Hematopoietic multipotent progenitor cell treated with erythropoietin and hydrocortisone succinate and interleukin-3 and kit ligand, for 6 days (in vitro differentiated cells): ENCODE measurements at regions not wholly inside any gene's neighbourhood (a gene's known extent, or its start where the extent isn't known, plus 50 kb on each side); places are given as distances from the start of the nearest gene placed in this dataset.
A peak's percentile ranks its signal among the peaks of the same experiment; 100 is the strongest.
"Not testable (repeated sequence)": the region's sequence is repeated elsewhere in the genome, so short reads cannot be mapped to it uniquely, and the experiment has no call there.

ENCODE experiments used
- DNase-seq: peaks from one replicate; pipeline ENCODE4 v3.0.0-alpha.2; 2015

DNA sequence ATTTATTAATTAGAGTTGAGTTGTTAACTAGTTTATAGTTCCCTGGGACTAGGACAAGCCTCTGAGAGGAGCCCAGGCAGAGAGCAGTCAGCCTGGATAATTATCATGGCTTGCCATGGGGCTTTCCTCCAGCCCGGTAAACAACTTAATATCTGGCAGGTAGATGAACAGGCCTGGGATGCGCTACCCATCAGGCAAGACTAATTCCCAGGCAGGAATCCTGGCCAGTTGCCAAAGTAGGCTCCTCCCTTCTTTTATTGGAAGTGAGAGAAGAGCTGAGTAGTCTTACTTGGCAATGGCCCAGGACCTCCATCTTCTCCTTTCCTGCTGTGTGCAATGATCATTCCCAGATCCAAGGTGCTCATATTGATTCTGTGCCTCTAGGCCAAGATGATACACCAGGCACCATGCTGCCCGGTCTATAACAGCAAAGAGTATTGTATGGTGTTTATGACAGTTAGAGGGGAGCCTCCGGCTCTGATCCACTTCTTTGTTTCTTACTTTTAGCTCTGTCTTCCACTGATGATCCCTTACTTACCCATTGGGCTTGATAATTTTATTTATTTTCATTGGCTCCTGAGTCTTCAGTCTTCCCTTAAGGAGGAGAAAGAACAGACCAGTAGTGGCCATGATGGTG, 408.7 kb downstream of the REEP3 start:
- DNase-seq = no peak

DNA sequence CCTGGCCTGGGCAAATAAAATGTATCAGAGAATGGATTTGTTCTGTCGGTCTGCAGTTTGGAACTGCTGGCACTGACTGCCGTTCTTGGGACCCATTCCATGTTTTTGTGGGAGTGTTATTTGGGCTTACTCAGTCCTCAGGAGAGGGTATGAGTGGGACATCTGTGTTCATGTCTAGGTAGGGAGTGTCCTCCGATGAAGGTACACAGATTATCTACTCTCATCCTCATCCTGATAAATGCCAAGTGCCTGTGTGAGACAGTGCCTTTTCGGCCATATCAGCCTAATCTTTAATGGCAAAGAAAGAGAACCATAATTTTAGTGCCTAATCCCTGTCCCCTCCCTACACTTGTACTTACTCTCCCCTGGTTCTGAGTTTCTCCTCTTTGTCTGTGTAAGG, 409.4 kb downstream of the REEP3 start:
- no peak for DNase-seq

DNA sequence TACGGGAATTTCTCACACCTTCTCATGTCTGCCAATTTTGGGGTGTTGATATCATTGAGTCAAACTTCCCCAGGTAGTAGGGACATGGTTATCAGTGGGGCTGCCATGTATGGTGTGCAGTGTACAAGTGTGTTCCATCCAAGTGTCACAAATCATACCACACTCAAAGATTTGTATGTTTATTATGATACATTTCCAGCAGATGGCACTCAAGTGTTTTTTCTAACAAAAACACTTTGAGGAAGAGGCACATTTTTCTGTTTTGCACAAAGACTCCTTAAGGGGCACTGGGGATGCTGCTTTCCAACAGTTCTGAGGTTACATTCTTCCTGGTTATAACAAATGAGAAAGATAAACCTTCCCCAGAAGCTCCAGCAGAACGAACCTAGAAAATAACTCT, 414.5 kb downstream of the REEP3 start:
- DNase-seq = peak; percentile 12

DNA sequence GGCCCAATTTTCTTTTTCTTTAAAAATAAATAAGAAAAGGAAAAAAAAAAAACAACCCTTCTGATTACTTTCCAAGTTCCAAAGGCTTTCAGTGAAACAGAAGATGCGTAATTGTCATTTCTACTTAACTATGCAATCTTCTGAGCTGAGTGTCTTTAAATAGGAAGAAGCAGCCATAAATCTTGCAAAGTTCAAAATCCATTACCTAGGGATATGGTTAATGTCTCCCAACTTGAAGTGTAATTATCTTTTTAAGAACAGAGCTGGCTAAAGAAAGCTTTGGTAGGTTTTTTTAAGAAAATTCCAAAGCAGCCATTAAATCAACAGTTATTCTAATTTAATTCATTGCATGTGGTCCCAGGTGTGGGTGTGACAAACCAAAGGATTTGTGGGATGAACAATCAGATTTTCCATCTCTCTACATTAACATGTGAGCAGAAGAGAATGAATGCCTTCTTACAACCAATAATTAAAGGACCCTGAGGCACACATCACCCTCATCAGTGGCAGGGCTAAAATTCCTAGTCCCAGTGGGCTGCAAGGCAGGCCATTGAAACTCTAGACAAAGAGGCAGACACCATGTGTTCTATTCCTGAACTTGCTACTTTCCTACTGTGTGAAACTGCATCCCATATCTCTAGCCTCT, 419.2 kb downstream of the REEP3 start:
- DNase-seq = no peak

DNA sequence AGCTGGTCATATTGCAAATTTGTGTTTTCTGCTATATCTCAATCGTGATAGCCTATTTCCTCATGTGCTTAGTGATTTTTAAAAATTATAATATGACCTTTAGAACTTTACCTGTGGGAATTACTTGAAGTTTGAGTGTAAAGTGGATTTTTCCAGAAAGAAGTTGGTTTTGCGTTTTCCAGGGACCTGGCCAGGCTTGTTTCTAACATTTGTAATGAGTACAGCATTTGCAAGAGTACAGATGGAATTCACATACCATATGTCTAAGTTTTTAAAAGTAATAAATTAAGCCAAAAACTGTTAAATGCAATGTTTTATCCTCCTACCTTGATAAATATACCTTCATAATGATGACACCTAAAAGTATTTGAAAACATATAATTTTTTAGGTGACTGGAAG, 443.2 kb downstream of the REEP3 start:
- DNase-seq = no peak

DNA sequence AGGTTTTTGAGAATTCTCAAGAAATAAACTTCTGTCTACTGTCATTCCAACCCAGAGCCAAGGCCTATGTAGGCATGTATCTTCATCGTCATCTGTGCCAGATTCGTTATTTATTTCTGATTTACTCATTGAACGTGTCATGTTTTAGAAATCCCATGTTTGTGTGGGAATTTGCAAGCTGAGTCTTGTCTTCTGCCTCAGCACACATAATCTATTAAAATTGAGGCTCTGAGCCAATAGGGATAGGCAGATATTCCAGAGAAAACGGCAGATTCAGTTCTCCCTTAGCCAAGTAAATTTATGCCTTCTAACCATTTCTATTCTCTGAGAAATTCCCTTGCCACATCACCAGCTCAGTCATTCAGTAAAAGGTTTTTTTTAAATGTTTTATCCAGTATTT, 444.6 kb downstream of the REEP3 start:
- no peak for DNase-seq

DNA sequence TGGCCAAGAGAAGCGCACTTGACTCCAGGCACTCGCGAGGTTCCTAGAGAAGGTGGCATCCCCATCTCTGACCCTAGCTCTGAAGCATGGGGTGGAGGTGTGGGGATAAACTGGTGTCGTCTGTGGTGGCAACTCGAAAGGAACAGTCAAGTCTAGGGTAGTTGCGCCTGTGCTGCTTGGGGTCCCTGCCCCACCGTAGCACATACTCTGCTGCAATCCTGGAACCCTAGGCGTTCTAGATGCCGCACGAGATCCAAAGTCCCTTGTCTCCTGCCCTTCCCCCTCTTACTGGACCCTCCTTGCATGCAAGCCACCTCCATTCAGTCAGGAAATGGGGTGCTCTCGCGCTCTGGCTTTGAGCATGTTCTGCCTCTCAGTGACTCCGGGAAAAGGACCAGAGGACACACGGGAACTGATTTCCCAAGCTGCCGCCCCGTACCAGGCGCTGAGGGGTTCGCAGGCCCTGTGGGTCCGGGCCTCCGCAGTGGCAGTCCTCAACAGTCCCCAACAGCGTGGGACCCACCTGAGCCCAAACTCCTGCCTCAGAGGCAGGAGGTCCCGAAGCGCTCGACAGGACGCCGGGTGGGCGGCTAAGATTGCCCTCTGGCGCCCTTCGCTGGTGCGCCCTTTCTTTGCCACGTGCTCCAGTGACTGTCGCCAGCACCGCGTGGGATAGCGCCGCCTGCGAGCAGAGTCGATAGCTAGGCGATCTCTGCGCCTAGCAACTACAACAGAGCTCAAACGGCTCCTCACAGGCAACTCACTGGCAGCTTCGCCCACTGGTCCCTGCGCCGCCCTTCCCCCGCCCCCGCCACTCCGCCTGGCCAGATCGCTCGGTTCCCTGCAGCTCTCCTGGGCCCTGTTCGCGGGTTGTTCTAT, 452.0 kb downstream of the REEP3 start:
- DNase-seq = no peak

DNA sequence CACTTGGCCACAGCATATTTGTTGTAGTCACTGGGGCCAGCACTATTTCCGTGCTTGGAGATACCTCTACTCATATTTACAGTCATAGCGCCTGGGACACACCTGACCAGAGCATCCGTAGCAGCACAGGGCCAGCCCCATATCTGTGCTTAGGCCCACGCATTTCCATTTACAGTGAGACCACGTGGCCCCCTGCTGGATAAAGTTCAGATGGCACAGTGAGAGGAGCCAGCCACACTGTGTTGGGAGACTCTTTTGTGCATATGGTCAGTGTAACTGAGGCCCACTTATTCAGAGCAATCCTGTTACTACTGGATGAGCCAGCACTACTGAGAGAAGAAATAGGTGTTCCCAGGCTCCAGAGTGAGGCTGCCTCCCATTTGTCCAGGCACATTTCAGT, 455.3 kb downstream of the REEP3 start:
- DNase-seq = peak; percentile 73

DNA sequence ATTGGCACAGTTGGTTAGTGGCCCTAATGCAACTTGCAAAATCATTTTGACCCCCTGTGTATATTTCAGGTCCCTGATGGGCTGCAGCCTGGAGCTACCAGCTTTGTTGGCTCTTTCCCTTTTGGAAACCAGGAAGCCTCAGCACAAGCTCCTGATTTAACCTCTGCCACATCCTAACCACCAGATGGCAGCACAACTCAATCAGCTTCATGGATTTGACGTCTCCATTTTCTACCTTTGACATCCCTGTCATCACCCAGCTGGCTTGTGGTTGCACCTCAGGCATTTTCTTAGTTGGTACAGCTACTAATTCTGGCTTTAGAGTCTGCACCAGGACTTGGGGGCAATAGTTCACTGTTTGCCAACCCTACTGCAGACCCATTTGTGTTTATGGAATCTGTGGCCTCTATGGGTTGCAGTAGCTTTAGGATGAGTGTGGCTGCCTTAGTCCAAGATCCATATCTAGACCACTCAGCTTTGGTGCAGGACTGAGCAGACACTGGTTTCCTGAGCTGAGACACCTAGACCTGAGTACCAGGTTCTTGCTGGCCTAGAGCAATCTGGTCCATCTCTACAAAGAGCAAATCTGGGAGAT, 456.2 kb downstream of the REEP3 start:
- peak; percentile 69 for DNase-seq

DNA sequence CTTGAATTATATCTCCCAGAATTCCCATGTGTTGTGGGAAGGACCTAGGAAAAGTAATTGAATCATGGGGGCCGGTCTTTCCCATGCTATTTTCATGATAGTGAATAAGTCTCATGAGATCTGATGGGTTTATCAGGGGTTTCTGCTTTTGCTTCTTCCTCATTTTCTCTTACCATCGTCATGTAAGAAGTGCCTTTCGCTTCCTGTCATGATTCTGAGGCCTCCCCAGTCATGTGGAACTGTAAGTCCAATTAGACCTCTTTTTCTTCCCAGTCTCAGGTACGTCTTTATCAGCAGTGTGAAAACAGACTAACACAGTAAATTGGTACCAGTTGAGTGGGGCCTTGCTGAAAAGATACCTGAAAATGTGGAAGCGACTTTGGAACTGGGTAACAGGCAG, 459.7 kb downstream of the REEP3 start:
- not testable (repeated sequence) for DNase-seq

DNA sequence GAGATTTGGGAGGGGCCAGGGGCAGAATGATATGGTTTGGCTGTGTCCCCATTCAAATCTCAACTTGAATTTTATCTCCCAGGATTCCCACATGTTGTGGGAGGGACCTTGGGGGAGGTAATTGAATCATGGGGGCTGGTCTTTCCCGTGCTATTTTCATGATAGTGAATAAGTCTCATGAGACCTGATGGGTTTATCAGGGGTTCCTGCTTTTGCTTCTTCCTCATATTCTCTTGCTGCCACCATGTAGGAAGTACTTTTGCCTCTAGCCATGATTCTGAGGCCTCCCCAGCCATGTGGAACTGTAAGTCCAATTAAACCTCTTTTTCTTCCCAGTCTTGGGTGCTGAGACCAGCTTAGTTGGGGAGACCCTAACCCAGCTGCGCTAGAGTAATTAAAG, 462.9 kb downstream of the REEP3 start:
- DNase-seq = not testable (repeated sequence)

DNA sequence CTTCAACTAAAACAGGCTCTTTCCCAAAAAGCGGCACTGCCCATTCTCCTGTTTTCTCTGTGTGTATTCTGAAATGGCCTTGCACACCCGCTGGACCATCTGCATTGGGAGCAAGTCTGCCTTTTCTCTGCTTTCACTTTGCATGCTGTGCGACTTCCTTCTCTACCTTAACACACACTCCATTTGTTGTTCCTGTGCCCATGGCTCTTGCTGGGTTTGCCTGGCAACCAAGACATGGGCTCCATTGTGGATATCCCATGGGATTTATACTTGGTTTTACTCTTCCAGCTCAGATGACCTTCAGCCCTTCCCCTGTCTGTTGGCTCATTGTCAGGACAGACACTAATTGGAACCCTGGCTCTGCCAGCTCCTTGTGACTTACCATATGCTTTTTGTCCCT, 465.3 kb downstream of the REEP3 start:
- no peak for DNase-seq

DNA sequence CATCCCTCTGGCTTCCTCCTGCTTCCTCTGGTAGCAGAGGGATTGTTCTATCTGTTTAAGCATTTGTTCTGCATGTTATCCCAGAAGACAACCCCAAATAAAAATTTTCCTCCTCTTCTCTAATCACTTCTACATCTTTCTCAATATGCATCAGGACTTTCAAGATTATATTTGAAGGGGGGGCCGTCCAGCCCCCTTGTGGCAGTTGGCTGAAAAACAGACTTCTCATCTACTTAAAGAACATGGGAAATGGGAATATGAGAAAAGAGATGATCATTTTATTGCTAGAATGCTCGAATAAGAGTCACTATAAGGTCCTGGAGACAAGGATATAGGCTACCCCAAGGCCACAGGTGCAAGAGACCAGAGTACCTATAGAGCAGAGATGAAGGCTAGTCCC, 466.0 kb downstream of the REEP3 start:
- DNase-seq = no peak

DNA sequence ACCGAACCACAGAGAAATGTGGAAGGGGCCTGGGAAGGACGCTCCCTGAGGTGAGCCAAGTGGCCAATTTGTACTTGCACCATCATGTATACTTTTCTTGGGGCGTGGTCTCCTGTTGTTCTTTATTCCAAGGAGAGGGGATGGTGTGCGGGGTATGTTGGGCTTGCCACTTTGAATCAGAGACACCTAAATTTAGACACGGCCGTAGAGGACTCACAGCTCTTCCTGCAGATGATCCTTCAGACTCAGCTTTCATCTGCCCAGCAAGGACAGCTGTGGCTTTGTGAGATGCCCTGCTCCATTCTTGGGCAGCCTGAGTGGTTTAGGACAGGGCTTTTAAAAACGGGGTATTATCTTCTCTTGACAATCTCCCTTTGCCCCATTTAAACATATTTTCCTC, 473.2 kb downstream of the REEP3 start:
- DNase-seq = no peak

DNA sequence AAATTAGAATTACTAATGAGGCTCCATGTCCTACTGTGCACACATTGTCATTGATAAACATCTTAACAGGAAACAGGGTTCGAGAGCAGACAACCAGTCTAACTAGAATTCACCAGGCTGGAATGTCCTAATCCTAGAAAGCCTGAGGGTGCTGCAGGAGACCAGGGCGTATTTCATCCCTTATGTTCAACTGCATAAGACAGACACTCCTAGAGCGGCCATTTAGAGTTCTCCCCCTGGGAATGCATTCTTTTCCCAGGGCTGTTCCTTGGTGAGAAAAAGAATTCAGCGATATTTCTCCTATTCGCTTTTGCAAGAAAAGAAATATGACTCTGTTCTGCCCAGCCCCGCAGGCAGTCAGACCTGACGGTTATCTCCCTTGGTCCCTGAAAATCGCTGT, 486.0 kb downstream of the REEP3 start:
- no peak for DNase-seq

DNA sequence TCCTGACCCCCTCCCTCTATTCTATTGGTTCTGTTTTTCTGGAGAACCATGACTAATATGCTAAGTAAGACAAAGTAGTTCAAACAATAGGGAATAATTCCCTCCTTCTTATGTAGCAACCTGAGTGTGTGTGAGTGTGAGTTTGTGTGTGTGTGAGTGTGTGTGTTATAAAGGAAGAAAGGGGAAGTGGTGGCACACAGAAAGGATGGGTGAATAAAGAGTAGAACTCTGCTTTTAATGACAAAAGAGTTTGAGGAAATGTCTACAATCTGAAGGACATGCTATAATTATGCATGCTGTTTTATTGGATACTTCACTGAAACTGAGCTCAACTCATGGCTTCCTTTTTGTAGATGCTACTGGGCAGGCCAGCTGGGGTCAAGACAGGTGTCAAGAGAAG, 489.5 kb downstream of the REEP3 start:
- no peak for DNase-seq

DNA sequence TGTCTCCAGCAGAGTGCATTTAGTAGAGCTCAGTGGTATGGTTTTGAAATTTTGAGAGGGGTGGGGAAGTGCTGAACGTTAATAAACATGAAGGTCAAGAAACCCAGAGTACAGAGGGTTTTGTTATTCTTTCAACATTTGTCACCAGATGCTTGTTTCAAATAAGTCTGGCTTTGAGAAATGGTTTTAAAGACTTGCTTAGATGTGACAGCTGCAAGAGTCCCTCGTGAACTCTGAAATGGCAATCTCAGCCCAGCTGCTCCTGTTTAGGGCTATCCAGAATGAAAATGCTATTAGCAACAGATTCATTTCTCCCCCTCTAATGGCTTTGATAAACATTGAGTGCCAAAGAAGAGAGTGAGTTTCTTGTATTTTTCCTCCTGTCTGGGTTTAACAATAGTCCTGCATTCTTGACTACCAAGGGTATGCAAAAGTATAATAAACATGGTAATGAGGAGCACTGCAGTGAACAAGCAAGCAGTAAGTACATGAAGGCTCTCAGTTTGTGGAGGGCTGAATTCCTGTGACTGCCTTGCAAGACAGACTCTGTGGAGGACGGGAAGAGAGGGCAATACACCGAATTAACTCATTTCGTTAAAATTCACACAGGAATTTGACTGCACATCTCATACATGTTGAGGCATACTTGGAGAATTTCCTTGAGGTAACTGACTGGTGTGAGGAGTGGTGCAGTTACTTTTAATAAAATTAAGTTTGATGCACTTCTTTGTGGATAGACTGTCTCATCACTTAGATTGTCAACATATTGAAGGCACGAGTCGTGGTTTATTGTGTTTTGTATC, 490.9 kb downstream of the REEP3 start:
- no peak for DNase-seq

DNA sequence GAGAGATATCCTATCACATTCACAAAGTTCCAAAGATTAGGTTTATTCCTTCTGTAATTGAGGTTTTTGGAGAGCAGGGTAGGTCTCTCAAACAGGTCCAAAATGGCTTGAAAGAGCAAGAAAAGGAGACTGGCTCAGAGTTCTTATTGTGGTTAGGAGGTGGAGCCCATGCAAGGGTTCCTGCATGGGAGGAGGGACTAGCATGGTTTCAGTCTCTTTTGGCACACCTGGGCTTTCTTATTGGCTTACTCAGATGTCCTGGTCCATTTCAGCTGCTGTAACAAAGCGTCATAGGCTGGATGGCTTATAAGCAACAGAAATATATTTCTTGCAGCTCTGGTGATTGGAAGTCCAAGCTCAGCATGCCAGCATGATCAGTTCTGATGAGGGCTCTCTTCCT, 493.1 kb downstream of the REEP3 start:
- DNase-seq = no peak

DNA sequence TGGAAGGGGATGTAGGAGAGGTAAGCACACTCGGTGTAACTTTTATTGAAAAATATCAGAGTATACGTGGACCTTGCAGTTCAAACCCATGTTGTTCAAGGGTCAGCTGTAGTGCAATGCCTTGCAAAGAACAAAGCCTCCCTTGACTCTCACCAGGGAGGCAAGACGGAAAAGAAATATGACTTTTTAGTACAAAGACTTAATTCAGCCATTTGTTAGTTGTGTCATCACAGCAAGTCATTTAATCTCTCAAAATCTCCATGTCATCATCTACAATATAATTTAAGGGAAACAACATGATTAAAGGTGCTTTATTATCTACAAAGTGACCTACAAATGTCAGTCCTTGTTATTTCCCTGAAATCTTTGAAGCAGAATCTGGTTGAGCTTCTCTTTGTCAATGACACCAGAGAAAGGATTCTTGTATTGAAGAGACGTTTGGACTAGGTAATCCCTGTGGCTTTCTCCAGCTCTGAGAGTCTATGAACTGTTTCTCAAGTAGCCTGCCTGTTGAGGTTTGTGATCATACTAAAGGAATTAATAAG, 502.8 kb downstream of the REEP3 start:
- no peak for DNase-seq

DNA sequence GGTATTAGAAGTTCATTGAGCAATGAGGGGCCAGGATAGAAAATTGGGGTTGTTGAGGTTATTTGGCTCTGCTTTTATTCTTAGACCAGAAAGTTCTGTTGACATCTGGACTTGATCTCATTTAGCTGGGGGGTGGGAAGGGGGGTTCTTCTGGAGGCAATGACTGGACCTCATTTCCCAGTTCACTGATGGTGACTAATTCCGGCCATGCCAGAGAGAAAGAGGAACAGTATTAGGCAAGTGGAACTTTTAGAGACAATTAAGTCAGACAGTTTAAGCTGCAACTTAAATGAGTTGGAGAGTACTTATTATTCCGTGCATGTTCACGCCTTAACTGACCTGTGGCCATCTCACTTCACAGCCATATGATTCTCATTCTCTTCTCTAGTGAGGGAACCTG, 512.5 kb downstream of the REEP3 start:
- DNase-seq = no peak

DNA sequence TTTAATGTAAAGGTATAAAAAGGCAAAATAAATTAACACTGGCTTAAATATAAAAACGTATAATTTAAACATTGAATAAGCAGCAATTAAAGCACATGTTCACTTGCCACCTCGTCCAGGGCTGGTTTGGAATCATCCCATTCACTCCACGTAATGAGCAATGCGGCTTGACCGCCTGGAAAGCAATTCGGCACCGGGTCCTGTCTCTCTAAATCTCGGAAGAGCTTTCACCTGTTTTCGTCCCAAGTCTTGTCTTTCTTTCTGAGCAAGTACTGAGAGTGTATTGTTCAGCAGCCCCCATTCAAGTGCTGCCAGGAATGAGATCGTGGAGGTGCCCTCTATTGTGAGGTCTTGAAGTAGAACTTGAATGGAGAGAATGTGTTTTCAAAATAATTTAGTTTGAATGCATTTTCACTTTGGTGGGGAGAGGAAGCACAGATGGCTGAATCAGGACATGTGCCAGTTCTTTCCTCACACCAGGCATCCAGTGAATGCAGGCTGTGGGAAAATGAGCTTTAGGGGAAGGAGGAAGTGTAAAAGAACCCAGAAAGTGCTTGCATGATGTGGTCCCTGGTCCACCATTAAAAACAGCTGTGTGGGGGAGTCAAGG, 515.2 kb downstream of the REEP3 start:
- DNase-seq = no peak

DNA sequence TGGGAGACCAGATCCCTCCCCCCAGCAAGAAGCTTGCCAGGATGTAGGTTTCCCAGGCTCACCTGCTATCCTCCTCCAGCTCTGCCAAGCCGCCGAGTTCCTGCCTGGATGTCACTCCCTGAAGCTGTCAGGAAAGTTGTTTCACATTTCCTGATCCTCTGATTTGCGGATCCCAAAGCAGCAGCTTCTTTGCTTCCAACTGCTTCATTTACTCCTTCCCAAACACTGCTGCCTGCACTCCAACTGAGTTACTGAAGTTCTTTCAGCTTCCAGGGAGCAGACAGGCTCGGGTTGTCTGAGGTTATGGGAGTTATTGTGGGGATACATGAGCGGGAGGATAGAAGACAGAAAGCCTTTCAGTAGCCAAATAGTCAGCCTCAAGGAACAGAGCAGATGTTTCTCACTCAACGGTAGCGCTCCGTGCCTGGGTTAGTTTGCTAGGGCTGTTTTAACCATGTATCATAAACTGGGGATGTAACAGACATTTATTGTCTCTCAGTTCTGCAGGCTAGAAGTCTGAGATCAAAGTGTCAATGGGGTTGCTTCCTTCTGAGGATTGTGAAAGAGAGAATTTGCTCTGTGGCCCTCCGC, 516.0 kb downstream of the REEP3 start:
- DNase-seq = no peak
